HS-27A (cell line): ENCODE measurements at regions not wholly inside any gene's neighbourhood (a gene's known extent, or its start where the extent isn't known, plus 50 kb on each side); places are given as distances from the start of the nearest gene placed in this dataset.
"Not testable (repeated sequence)": the region's sequence is repeated elsewhere in the genome, so short reads cannot be mapped to it uniquely, and the experiment has no call there.

Experiments used
- DNase-seq: peaks from one replicate; pipeline ENCODE4 v3.0.0-alpha.2; 2012; ENCODE audit warnings: low read depth, missing footprints

DNA sequence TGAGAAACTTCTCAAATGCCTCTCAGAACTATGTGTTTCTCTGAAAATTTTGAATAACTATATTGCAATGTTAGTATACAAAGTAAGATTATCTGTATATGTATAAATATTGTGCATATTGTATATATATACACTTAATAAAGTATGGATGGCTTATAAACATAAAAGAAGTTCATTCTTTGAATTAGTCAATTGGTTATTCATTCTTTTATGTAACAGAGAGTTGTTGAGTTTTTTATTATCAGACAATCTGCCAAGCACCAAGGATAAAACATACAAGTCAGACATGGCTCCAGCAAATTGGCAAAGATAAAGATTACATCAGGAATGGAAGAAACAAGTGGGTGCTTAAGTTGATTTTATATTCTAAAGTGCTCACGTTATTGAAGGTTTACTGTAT lies 289.1 kb upstream of the EYS start:
- DNase-seq: no peak

DNA sequence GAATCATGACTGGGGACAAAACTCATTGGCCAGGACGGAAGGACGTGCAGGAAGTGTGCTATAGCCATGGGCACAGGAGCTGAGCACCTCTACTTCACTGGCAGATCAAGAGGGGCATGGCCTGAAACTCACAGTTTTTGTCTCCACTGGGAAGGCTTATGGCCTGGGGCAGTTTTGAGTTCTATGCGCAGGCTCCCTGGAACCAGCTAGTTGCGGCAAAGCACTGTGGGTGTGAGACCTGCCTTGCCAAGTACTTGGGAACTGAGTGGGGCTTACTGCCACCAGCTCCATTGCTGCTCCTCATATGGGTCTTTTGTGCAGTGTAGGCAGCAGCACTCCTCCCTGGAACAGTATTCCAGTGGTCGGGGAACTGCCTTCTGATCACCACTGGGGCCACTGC lies 282.6 kb upstream of the EYS start:
- DNase-seq: no peak

- DNase-seq: no peak
These were observed 281.0 kb upstream of the EYS start for GRCh38 chr6:65988006-65988405.

GRCh38 chr6:65984089-65984488 lies 277.1 kb upstream of the EYS start:
- DNase-seq: no peak

DNA sequence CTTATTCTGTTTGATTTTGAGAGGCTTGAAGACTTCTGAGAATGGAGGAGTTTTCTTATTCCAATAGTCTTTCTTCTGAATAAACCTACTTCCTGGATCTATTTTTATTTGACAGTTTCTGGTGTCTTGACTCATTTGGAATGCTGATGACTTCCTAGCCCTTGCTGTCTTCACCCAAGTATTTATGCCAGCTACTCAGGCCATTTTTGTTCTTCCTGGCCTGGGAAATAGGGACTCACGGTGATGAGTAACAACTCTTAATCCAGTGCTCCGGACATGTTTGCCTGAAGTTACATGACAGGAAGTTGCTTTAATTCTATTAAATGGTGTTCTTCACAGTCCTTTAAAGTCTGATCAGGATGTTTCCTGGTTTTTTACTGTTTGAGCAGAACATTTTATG lies 272.1 kb upstream of the EYS start:
- DNase-seq: peak; percentile 8

- DNase-seq: not testable (repeated sequence)
These were observed 264.2 kb upstream of the EYS start for GRCh38 chr6:65971252-65971651.

GRCh38 chr6:65964261-65964660 lies 257.2 kb upstream of the EYS start:
- no peak for DNase-seq

- DNase-seq: no peak
These were observed 248.0 kb upstream of the EYS start for GRCh38 chr6:65955034-65955433.

DNA sequence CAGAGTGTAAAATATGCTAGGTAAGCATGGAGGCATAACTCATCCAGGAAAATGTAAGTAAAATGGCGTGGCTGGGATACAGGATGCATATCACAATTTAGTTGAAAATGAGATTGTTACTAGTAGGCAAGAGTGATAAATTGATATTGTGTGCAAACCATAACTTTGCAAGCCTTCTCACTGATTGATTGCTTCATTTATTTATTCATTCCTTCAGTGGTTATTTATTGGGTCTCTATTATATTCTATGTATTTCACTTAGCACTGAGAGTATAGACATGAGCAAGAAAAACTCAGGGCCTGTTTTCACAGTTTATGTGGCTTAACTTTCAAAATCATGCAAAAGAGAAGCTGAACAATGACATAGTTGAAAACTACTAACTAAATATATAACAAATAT lies 241.0 kb upstream of the EYS start:
- DNase-seq: no peak

DNA sequence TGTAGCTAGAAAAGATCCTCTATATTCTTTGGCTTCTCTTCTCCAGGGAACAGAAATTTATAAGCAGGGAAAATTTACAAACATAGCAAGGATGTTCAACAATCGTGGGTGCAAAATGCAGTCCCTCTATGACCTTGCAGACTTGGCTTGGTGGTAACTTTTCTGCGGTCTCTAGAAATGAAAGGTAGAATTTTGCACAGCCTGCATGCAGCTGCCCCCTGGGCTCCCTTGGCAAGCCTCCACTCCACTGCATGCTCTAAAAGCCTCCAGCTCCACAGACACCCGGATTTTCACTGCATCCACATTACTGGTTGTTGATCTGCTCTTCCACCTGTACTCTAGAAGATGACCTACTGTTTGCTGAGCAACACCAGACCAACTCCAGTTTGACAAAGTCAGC lies 236.5 kb upstream of the EYS start:
- no peak for DNase-seq

GRCh38 chr6:65943051-65943450 lies 236.0 kb upstream of the EYS start:
- DNase-seq: no peak

DNA sequence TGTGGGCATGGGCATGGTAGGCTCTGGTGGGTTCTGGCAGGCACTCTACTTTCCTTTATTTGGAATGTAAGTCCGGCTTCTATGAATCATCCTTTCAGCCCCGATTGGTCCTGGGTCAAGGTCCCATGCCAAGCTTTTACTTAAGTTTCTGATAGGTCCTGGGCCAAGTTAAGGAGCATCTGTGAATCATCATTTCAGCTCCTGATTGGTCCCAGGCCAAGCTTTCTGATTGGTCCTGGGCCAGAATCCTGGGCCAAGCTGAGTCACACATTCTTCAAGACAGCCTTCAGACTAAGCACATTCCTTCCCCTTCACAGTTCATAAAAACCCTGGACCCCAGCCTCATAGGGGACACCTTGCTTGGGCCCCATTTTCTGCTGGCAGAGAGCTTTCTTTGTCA lies 231.0 kb upstream of the EYS start:
- DNase-seq: peak; percentile 2

GRCh38 chr6:65935412-65935811 lies 228.4 kb upstream of the EYS start:
- DNase-seq: no peak

DNA sequence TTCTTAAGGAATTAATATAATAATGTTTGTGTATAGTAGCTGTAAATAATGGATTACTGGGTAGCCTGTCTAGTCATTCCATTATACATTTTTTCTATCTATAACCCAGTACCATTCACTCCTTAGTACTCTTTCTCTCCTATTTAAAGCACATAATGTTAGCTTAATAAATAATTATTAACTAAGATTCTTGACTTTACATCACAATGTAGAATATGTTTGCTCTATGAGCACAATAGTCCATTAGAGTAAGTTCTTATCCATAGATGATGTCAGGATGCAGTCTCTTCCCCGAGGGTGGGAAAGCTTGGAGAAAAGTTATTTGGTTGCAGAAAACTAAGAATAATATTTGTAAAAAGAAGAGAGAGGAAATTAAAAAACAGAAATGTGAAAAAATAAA lies 226.4 kb upstream of the EYS start:
- DNase-seq: no peak

DNA sequence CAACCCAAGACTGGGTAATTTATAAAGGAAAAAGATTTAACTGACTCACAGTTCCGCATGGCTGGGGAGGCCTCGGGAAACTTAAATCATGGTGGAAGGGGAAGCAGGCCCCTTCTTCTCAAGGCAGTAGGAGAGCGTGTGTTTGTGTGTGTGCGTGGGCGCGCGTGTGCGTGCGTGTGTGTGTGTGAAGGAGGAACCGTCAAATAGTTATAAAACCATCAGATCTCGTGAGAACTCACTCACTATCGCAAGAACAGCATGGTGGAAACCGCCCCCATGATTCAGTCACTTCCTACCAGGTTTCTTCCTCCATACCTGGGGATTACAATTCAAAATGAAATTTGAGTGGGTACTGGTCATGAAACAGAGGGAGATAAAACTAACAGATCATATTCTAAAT lies 220.1 kb upstream of the EYS start:
- DNase-seq: no peak

GRCh38 chr6:65924411-65924810 lies 217.4 kb upstream of the EYS start:
- no peak for DNase-seq

DNA sequence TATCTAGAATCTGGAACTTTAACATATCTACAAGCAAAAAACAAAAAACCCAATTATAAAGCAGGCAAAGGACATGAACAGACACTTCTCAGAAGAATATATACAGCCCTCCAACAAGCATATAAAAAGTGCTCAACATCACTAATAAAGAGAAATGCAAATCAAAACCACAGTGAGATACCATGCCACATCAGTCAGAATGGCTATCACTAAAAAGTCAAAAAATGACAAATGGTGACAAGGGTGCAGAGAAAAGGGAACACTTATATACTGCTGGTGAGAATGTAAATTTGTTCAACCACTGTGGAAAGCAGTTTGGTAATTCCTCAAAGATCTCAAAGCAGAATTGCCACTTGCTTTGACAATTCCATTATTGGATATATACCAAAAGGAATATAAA lies 215.0 kb upstream of the EYS start:
- no peak for DNase-seq

GRCh38 chr6:65908065-65908464 lies 201.0 kb upstream of the EYS start:
- no peak for DNase-seq

GRCh38 chr6:65903992-65904391 lies 197.0 kb upstream of the EYS start:
- DNase-seq: no peak

DNA sequence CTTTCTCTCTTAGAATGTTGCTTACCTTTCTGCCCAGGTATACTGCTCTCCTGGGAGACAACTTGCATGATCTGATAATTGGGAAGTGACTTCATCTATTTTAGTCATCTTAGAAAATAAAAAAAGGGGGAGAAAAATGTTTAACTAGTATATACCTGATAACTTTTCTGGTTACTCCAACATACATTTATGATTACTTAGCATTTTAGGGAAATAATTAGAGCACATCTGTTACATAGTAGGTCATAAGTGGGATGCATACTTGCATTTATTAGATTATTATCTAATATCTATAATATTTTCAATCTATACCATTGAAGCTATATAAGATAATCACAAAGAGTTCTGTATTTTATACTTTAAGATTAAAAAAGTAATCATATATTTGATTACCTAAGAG lies 193.9 kb upstream of the EYS start:
- DNase-seq: no peak

DNA sequence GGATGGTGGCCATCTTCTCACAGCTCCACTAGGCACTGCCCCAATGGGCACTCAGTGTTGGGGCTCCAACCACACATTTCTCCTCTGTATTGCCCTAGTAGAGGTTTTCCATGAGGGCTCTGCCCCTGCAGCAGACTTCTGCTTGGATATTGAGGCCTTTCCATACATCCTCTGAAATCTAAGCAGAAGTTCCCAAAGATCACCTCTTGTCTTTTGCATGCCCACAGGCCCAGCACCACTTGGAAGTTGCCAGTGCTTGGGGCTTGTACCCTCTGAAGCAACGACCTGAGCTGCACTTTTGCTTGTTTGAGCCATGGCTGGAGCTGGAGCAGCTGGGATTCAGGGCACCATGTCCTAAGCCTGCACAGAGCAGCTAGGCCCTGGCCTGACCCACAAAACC lies 189.1 kb upstream of the EYS start:
- no peak for DNase-seq

GRCh38 chr6:65876668-65877067 lies 169.6 kb upstream of the EYS start:
- no peak for DNase-seq

GRCh38 chr6:65852369-65852852 lies 145.4 kb upstream of the EYS start:
- DNase-seq: no peak

GRCh38 chr6:65830151-65830550 lies 123.1 kb upstream of the EYS start:
- DNase-seq: no peak

GRCh38 chr6:65819152-65819551 lies 112.1 kb upstream of the EYS start:
- DNase-seq: no peak
